SK-N-SH (cell line): ENCODE measurements at regions not wholly inside any gene's neighbourhood (a gene's known extent, or its start where the extent isn't known, plus 50 kb on each side); places are given as distances from the start of the nearest gene placed in this dataset.

Source experiments
- EZH2phosphoT487 ChIP-seq: fragments of 200-600 bp; sonication (generic); IDR thresholded peaks from 2 replicates; pipeline ENCODE4 v1.6.1; 2017; ENCODE audit warnings: low read depth, mixed run types, mild to moderate bottlenecking, antibody characterized with exemption, moderate library complexity, borderline replicate concordance
- POLR2AphosphoS5 ChIP-seq: IDR thresholded peaks from 2 replicates; pipeline ENCODE4 v1.6.1; 2012; ENCODE audit warnings: low read depth, low read length
- RCOR1 ChIP-seq: fragments of 150-350 bp; IDR thresholded peaks from 2 replicates; pipeline ENCODE4 v1.6.1; 2017; ENCODE audit warnings: antibody characterized with exemption, low read length
- TF ChIP-seq, protein P1 (sequence below): fragments of 200-600 bp; sonication (generic); IDR thresholded peaks from 2 replicates; pipeline ENCODE4 v1.6.1; 2017; ENCODE audit warnings: antibody characterized with exemption, mild to moderate bottlenecking, moderate library complexity
- TF ChIP-seq, protein P2 (sequence below): IDR thresholded peaks from 2 replicates; pipeline ENCODE4 v1.6.1; 2012; ENCODE audit warnings: mild to moderate bottlenecking, low read depth, low read length, moderate library complexity

DNA sequence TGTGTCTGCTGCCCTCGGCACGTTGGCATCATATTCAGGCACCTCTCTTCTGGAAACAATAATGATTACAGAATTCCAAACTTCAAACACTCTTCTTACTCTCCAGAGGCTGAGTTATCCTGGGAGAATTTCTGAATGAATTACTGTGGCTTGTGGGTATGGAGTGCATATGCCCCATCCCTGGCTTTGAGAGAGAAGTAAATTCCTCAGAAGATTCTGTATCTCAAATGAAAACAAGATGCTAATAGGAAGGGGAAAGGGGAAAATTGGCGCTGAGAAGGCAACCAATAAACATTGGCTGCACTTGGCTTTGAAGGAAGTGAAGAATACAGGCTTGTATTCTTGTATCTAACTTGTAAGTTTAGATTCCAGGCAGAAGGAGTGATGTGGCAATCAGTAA, 132.0 kb upstream of the NOVA1 start:
- TF ChIP-seq, protein P1, sequence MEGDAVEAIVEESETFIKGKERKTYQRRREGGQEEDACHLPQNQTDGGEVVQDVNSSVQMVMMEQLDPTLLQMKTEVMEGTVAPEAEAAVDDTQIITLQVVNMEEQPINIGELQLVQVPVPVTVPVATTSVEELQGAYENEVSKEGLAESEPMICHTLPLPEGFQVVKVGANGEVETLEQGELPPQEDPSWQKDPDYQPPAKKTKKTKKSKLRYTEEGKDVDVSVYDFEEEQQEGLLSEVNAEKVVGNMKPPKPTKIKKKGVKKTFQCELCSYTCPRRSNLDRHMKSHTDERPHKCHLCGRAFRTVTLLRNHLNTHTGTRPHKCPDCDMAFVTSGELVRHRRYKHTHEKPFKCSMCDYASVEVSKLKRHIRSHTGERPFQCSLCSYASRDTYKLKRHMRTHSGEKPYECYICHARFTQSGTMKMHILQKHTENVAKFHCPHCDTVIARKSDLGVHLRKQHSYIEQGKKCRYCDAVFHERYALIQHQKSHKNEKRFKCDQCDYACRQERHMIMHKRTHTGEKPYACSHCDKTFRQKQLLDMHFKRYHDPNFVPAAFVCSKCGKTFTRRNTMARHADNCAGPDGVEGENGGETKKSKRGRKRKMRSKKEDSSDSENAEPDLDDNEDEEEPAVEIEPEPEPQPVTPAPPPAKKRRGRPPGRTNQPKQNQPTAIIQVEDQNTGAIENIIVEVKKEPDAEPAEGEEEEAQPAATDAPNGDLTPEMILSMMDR, result no peak
- TF ChIP-seq EZH2phosphoT487, result no peak
- no peak for TF ChIP-seq RCOR1
- no peak for TF ChIP-seq POLR2AphosphoS5
- TF ChIP-seq, protein P2, sequence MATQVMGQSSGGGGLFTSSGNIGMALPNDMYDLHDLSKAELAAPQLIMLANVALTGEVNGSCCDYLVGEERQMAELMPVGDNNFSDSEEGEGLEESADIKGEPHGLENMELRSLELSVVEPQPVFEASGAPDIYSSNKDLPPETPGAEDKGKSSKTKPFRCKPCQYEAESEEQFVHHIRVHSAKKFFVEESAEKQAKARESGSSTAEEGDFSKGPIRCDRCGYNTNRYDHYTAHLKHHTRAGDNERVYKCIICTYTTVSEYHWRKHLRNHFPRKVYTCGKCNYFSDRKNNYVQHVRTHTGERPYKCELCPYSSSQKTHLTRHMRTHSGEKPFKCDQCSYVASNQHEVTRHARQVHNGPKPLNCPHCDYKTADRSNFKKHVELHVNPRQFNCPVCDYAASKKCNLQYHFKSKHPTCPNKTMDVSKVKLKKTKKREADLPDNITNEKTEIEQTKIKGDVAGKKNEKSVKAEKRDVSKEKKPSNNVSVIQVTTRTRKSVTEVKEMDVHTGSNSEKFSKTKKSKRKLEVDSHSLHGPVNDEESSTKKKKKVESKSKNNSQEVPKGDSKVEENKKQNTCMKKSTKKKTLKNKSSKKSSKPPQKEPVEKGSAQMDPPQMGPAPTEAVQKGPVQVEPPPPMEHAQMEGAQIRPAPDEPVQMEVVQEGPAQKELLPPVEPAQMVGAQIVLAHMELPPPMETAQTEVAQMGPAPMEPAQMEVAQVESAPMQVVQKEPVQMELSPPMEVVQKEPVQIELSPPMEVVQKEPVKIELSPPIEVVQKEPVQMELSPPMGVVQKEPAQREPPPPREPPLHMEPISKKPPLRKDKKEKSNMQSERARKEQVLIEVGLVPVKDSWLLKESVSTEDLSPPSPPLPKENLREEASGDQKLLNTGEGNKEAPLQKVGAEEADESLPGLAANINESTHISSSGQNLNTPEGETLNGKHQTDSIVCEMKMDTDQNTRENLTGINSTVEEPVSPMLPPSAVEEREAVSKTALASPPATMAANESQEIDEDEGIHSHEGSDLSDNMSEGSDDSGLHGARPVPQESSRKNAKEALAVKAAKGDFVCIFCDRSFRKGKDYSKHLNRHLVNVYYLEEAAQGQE, result no peak
